Gastroesophageal sphincter (tissue), 3 donors: ENCODE measurements at regions not wholly inside any gene's neighbourhood (a gene's known extent, or its start where the extent isn't known, plus 50 kb on each side); places are given as distances from the start of the nearest gene placed in this dataset.

ENCODE experiments used
- CTCF ChIP-seq, 4 experiments: fragments of 200-600 bp in 2 of 4; fragments of 450-650 bp in 2 of 4; sonication (generic) in 1 of 4; IDR thresholded peaks; one replicate each; pipeline ENCODE4 v1.5.1; 2017 to 2019; ENCODE audit warnings: antibody characterized with exemption in 4 of 4, mild to moderate bottlenecking in 2 of 4, moderate library complexity in 2 of 4
- EP300 ChIP-seq: sonication (generic); formaldehyde crosslinking; IDR thresholded peaks from one replicate; pipeline ENCODE4 v1.6.1; 2017; ENCODE audit warnings: antibody characterized with exemption, mild to moderate bottlenecking

GRCh38 chr2:237177986-237178385 lies 92.3 kb downstream of the COPS8 start:
- TF ChIP-seq CTCF (IDR thresholded peaks at IDR 0.05) (no peak), EP300 (no peak)
